HG02610 (cell line): ENCODE measurements at regions not wholly inside any gene's neighbourhood (a gene's known extent, or its start where the extent isn't known, plus 50 kb on each side); places are given as distances from the start of the nearest gene placed in this dataset.
"Not testable (repeated sequence)": the region's sequence is repeated elsewhere in the genome, so short reads cannot be mapped to it uniquely, and the experiment has no call there.

Source experiments
- ATAC-seq: cut with Tn5 transposase; IDR thresholded peaks from one replicate; pipeline ENCODE4 v1.9.1; 2021; ENCODE audit warnings: mild to moderate bottlenecking, moderate library complexity; ENCODE audit not compliant: unreplicated experiment

GRCh38 chr13:109264603-109265437 is 521.6 kb downstream of the IRS2 start:
- ATAC-seq: not testable (repeated sequence)

- not testable (repeated sequence) for ATAC-seq
Observed at GRCh38 chr13:109257761-109258157, 528.6 kb downstream of the IRS2 start.
